CD4-positive, alpha-beta T cell (primary cell): ENCODE measurements at regions not wholly inside any gene's neighbourhood (a gene's known extent, or its start where the extent isn't known, plus 50 kb on each side); places are given as distances from the start of the nearest gene placed in this dataset.

Experiments
- ATAC-seq: fragments of 200-7000 bp; cut with Tn5 transposase; one replicate; pipeline ENCODE4 v1.10.0; 2022; ENCODE audit warnings: mild to moderate bottlenecking; ENCODE audit not compliant: poor library complexity
- CTCF ChIA-PET: fragments of 350-600 bp; sonication (Branson Sonifier 250); formaldehyde crosslinking; loops from one replicate; lab custom pipeline; 2021; ENCODE audit warnings: antibody characterized with exemption, inconsistent platforms; lab: Charles Lee
- POLR2A ChIA-PET: fragments of 350-600 bp; sonication (Branson Sonifier 250); formaldehyde crosslinking; loops from one replicate; lab custom pipeline; 2021; ENCODE audit warnings: antibody characterized with exemption, inconsistent platforms; lab: Charles Lee
- DNase-seq, 14 experiments: peaks; one replicate each; pipeline ENCODE4 v3.0.0-alpha.2; 2013 to 2020; ENCODE audit warnings: mixed read lengths in 2 of 14
- H3K27ac ChIP-seq, 2 donors: one replicate each; pipeline versions ENCODE4 v1.5.1 to v1.7.0; 2013; ENCODE audit warnings: low read length in 2 of 2, low read depth in 1 of 2, mild to moderate bottlenecking in 1 of 2
- H3K27me3 ChIP-seq, 2 experiments: 1 replicate in 1 of 2; 2 replicates in 1 of 2; pipeline versions ENCODE4 v1.6.1 to v1.7.0; 2013; ENCODE audit warnings: low read length in 2 of 2, control low read depth in 1 of 2, mild to moderate bottlenecking in 1 of 2, moderate library complexity in 1 of 2; ENCODE audit not compliant: insufficient read depth in 2 of 2, control insufficient read depth in 1 of 2
- H3K36me3 ChIP-seq: one replicate; pipeline ENCODE4 v1.6.1; 2013; ENCODE audit warnings: low read length, control low read depth; ENCODE audit not compliant: insufficient read depth
- H3K4me1 ChIP-seq: one replicate; pipeline ENCODE4 v1.6.1; 2013; ENCODE audit warnings: low read length, control low read depth; ENCODE audit not compliant: insufficient read depth
- H3K4me3 ChIP-seq: one replicate; pipeline ENCODE4 v1.5.1; 2013; ENCODE audit warnings: mild to moderate bottlenecking, low read length, moderate library complexity
- H3K9me3 ChIP-seq, 2 experiments: 1 replicate in 1 of 2; 2 replicates in 1 of 2; pipeline versions ENCODE4 v1.6.1 to v1.7.0; 2013; ENCODE audit warnings: low read length in 2 of 2, mild to moderate bottlenecking in 2 of 2, control low read depth in 1 of 2, moderate library complexity in 1 of 2; ENCODE audit not compliant: control insufficient read depth in 1 of 2, insufficient read depth in 1 of 2
- H3K27ac Mint-ChIP-seq: one replicate; pipeline ENCODE4 v1.8.0; 2020; ENCODE audit warnings: mixed read lengths
- H3K27me3 Mint-ChIP-seq: one replicate; pipeline ENCODE4 v1.8.0; 2021; ENCODE audit warnings: mixed read lengths
- H3K36me3 Mint-ChIP-seq: one replicate; pipeline ENCODE4 v1.8.0; 2021; ENCODE audit warnings: low read depth, mixed read lengths
- H3K4me1 Mint-ChIP-seq: one replicate; pipeline ENCODE4 v1.8.0; 2021; ENCODE audit warnings: low read depth, mixed read lengths
- H3K4me3 Mint-ChIP-seq: one replicate; pipeline ENCODE4 v1.8.0; 2020; ENCODE audit warnings: mild to moderate bottlenecking, mixed read lengths
- H3K9me3 Mint-ChIP-seq: one replicate; pipeline ENCODE4 v1.8.0; 2020; ENCODE audit warnings: mixed read lengths
- CTCF ChIP-seq: fragments of 200-600 bp; IDR thresholded peaks from one replicate; pipeline ENCODE4 v1.8.0; 2022; ENCODE audit warnings: antibody characterized with exemption, mild to moderate bottlenecking
- intact Hi-C, 2 experiments: fragments of 100-400 bp; cut with DNase I in 1 of 2; cut with micrococcal nuclease in 1 of 2; formaldehyde crosslinking; loops; one replicate each; pipeline versions ENCODE4 v1.15.1 to v1.9.0; 2023 to 2025; cut with DNase I, micrococcal nuclease

- Histone ChIP-seq H3K27me3 (no peaks in the 10 kb centered on the region), H3K36me3 (no peaks in the 10 kb centered on the region), H3K27ac (no peak overlapping the region), H3K9me3 (no peaks in the 10 kb centered on the region), H3K4me1 (peaks cover 47% of the 10 kb centered on the region), H3K4me3 (no peak overlapping the region)
- Mint-ChIP-seq H3K9me3 (no peaks in the 10 kb centered on the region), H3K4me3 (no peak overlapping the region), H3K27me3 (no peaks in the 10 kb centered on the region), H3K27ac (no peak overlapping the region), H3K4me1 (peaks cover 67% of the 10 kb centered on the region), H3K36me3 (no peaks in the 10 kb centered on the region)
- DNase-seq (no peak), ATAC-seq (no peak)
- POLR2A ChIA-PET: no interaction called here
- TF ChIP-seq CTCF: no peak
- CTCF ChIA-PET: no interaction called here
- intact Hi-C loops: no loop called here
These were observed 59.7 kb upstream of the TCF20 start for GRCh38 chr22:42330170-42330569.

GRCh38 chr22:42329504-42329903, 59.1 kb upstream of the TCF20 start:
- TF ChIP-seq CTCF: no peak
- ATAC-seq (no peak), DNase-seq (no peak)
- Mint-ChIP-seq H3K27ac (no peak overlapping the region), H3K4me1 (peaks cover 74% of the 10 kb centered on the region), H3K27me3 (no peaks in the 10 kb centered on the region), H3K36me3 (no peaks in the 10 kb centered on the region), H3K9me3 (no peaks in the 10 kb centered on the region), H3K4me3 (no peak overlapping the region)
- no peaks in the 10 kb centered on the region for H3K27me3 ChIP-seq
- no peaks in the 10 kb centered on the region for H3K36me3 ChIP-seq
- H3K4me3 ChIP-seq: no peak overlapping the region
- intact Hi-C loops: no loop called here
- POLR2A ChIA-PET: no interaction called here
- peaks cover 53% of the 10 kb centered on the region for H3K4me1 ChIP-seq
- H3K9me3 ChIP-seq: no peaks in the 10 kb centered on the region
- CTCF ChIA-PET: no interaction called here
- no peak overlapping the region for H3K27ac ChIP-seq

GRCh38 chr22:42328784-42329145, 58.3 kb upstream of the TCF20 start:
- no peak for TF ChIP-seq CTCF
- no peak for DNase-seq
- peaks cover 79% of the 10 kb centered on the region for H3K4me1 Mint-ChIP-seq
- no peaks in the 10 kb centered on the region for H3K27me3 Mint-ChIP-seq
- CTCF ChIA-PET: no interaction called here
- peaks cover 50% of the 10 kb centered on the region for H3K4me1 ChIP-seq
- no peak overlapping the region for H3K4me3 Mint-ChIP-seq
- H3K36me3 ChIP-seq: no peaks in the 10 kb centered on the region
- H3K9me3 ChIP-seq: no peaks in the 10 kb centered on the region
- H3K4me3 ChIP-seq: no peak overlapping the region
- H3K36me3 Mint-ChIP-seq: no peaks in the 10 kb centered on the region
- H3K9me3 Mint-ChIP-seq: no peaks in the 10 kb centered on the region
- no peak for ATAC-seq
- intact Hi-C loops: no loop called here
- no peak overlapping the region for H3K27ac ChIP-seq
- H3K27ac Mint-ChIP-seq: peak overlapping the region; percentile 37
- POLR2A ChIA-PET: interaction anchor here (1.0 kb wide), 2 partner anchors 14 to 24 kb away, joined by 3 to 4 read pairs; no protein-coding TSS in a partner anchor
- H3K27me3 ChIP-seq: no peaks in the 10 kb centered on the region
